Liver (tissue), 3 donors: ENCODE measurements at regions not wholly inside any gene's neighbourhood (a gene's known extent, or its start where the extent isn't known, plus 50 kb on each side); places are given as distances from the start of the nearest gene placed in this dataset.

Experiments
- CTCF ChIP-seq: fragments of 150-350 bp; IDR thresholded peaks from 2 replicates; pipeline ENCODE4 v1.5.1; 2017; ENCODE audit warnings: improper control_type of control experiment, low read depth, low read length; ENCODE audit not compliant: missing input control
- HNF4A ChIP-seq, 2 donors: conservative IDR thresholded peaks; 2 replicates each; pipeline ENCODE4 v1.6.1; 2016; ENCODE audit warnings: antibody characterized with exemption in 2 of 2, mild to moderate bottlenecking in 2 of 2
- TAF1 ChIP-seq: conservative IDR thresholded peaks from 2 replicates; pipeline ENCODE4 v1.6.1; 2016; ENCODE audit warnings: antibody characterized with exemption, mild to moderate bottlenecking
- YY1 ChIP-seq: IDR thresholded peaks from 2 replicates; pipeline ENCODE4 v1.6.1; 2016; ENCODE audit warnings: antibody characterized with exemption, mild to moderate bottlenecking
- donor health status: healthy.
- donor health status: healthy.

GRCh38 chr20:11229772-11230171 lies 556.0 kb upstream of the JAG1 start:
- TF ChIP-seq TAF1 (no peak), CTCF (no peak), HNF4A (conservative IDR thresholded peaks at IDR 0.05) (no peak), YY1 (no peak)
